ENCODE measurements at regions not wholly inside any gene's neighbourhood (a gene's known extent, or its start where the extent isn't known, plus 50 kb on each side); places are given as distances from the start of the nearest gene placed in this dataset.

DNA sequence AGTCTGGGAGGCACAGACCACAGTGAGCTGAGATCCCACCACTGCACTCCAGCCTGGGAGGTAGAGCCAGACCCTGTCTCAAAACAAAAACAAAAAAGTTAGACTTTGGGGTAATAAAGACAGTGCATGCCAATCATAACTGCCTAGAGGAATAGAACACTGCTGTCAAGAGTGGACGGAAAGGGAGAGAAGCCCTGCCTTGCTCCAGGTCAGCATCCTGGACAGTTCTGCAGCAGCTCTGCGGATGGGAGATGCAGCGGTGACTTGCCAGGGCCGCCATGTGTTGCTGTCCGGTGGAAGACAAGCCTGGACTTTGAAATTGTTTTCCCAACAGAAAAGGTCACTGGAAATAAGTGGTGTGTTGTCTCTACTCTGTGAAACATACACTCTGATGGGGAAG lies 618.2 kb downstream of the TBC1D22A start:
- TF ChIP-seq POLR2A (IDR thresholded peaks at IDR 0.05; ENCODE audit: low read depth, low read length) (no peak), POLR2AphosphoS5 (IDR thresholded peaks at IDR 0.05; ENCODE audit: low read depth, low read length) (no peak), TAF1 (IDR thresholded peaks at IDR 0.05; ENCODE audit: low read depth, low read length) (no peak)

Data from GM12891 (cell line).